Vagina (tissue), 2 donors: ENCODE measurements at regions not wholly inside any gene's neighbourhood (a gene's known extent, or its start where the extent isn't known, plus 50 kb on each side); places are given as distances from the start of the nearest gene placed in this dataset.

Source experiments
- POLR2A ChIP-seq, 2 donors: fragments of 450-650 bp; IDR thresholded peaks; one replicate each; pipeline ENCODE4 v1.6.1; 2017; ENCODE audit warnings: antibody characterized with exemption in 2 of 2, mild to moderate bottlenecking in 2 of 2, moderate library complexity in 2 of 2
- POLR2AphosphoS5 ChIP-seq, 2 donors: sonication (generic); formaldehyde crosslinking; IDR thresholded peaks; one replicate each; pipeline ENCODE4 v1.9.0; 2017; ENCODE audit warnings: antibody characterized with exemption in 2 of 2, mild to moderate bottlenecking in 2 of 2, low read depth in 1 of 2; ENCODE audit not compliant: insufficient read depth in 1 of 2
- TF ChIP-seq, protein P1 (sequence below), 3 experiments: fragments of 450-650 bp in 2 of 3; fragments of 200-600 bp in 1 of 3; sonication (generic) in 1 of 3; IDR thresholded peaks; one replicate each; pipeline ENCODE4 v1.5.1; 2017 to 2019; ENCODE audit warnings: antibody characterized with exemption in 3 of 3, mild to moderate bottlenecking in 2 of 3, moderate library complexity in 2 of 3

DNA sequence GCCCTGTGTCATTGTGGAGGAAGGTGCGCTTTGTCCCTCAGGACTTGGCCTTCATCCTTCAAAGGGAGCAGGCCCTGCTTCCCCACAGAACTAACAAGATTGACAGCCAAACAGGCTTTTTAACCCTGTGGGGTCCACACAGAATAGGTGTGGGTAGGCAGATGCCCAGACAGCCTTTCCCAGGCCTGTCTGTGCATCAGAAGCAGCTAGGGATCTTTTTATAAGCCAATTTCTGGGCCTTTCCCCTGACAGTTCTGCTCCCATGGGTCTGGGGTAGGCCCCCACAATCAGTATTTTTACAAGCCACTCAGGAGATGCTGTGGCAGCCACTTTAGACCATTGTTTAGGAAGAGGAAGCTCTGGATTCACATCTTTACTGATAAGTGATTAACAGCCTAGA, 69.2 kb downstream of the MRPL46 start:
- TF ChIP-seq, protein P1, sequence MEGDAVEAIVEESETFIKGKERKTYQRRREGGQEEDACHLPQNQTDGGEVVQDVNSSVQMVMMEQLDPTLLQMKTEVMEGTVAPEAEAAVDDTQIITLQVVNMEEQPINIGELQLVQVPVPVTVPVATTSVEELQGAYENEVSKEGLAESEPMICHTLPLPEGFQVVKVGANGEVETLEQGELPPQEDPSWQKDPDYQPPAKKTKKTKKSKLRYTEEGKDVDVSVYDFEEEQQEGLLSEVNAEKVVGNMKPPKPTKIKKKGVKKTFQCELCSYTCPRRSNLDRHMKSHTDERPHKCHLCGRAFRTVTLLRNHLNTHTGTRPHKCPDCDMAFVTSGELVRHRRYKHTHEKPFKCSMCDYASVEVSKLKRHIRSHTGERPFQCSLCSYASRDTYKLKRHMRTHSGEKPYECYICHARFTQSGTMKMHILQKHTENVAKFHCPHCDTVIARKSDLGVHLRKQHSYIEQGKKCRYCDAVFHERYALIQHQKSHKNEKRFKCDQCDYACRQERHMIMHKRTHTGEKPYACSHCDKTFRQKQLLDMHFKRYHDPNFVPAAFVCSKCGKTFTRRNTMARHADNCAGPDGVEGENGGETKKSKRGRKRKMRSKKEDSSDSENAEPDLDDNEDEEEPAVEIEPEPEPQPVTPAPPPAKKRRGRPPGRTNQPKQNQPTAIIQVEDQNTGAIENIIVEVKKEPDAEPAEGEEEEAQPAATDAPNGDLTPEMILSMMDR (IDR thresholded peaks at IDR 0.05) = no peak
- TF ChIP-seq POLR2A (IDR thresholded peaks at IDR 0.05) = no peak
- TF ChIP-seq POLR2AphosphoS5 (IDR thresholded peaks at IDR 0.05; ENCODE audit: insufficient read depth in 1 of 2, low read depth in 1 of 2) = no peak
